ENCODE measurements at regions not wholly inside any gene's neighbourhood (a gene's known extent, or its start where the extent isn't known, plus 50 kb on each side); places are given as distances from the start of the nearest gene placed in this dataset.

DNA sequence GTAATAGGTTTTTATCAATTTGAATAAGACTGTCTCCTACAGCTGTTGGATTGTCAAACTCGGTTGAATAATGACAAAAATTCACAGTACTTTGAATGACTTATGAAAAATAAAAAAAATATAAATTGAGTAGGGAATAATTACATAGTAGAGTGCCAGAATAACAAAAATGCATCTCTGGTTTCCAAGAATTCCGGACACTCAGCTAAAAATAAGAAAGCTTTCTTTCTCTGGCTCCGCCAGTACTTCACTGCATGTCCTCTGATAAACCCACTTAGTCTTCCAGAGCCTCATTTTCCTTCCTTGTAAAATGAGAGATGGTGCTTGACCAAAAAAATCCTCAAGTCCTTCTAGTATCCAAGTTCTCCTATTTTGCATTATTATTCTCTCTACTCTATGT, 374.6 kb upstream of the LUZP2 start:
- TF ChIP-seq, protein P1, sequence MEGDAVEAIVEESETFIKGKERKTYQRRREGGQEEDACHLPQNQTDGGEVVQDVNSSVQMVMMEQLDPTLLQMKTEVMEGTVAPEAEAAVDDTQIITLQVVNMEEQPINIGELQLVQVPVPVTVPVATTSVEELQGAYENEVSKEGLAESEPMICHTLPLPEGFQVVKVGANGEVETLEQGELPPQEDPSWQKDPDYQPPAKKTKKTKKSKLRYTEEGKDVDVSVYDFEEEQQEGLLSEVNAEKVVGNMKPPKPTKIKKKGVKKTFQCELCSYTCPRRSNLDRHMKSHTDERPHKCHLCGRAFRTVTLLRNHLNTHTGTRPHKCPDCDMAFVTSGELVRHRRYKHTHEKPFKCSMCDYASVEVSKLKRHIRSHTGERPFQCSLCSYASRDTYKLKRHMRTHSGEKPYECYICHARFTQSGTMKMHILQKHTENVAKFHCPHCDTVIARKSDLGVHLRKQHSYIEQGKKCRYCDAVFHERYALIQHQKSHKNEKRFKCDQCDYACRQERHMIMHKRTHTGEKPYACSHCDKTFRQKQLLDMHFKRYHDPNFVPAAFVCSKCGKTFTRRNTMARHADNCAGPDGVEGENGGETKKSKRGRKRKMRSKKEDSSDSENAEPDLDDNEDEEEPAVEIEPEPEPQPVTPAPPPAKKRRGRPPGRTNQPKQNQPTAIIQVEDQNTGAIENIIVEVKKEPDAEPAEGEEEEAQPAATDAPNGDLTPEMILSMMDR (IDR thresholded peaks at IDR 0.05; ENCODE audit: insufficient read depth, low read depth, low read length) = no peak
- ChIA-PET CTCF (no interaction called here), POLR2A (no interaction called here)
- H3K27me3 ChIP-seq (ENCODE audit: control insufficient read depth, insufficient read depth, low read length) = no peaks in the 10 kb centered on the region
- H3K36me3 ChIP-seq (ENCODE audit: control insufficient read depth, insufficient read depth, low read length) = no peaks in the 10 kb centered on the region
- no peak overlapping the region for H3K4me3 ChIP-seq (ENCODE audit: low read depth, low read length)
- no peak for DNase-seq (ENCODE audit: low read depth)

DNA sequence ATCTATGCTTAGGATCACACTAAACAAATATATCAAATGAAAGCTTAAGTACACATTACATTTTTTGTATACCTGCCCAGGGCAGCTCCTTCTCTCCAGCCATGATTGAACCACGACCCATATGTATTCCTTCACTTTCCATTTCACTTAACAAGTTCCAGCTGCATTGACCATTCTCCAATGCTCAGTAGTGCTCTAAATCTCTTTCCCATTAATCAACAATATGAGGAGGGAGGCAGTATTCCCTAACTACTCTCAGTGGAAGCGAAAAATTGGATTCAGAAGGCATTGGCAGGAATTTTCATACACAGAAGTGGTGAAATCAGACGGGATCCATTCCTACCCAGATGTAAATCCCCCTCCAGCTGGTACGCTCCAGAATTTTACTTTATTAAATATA, 372.0 kb upstream of the LUZP2 start:
- Histone ChIP-seq H3K4me3 (ENCODE audit: low read depth, low read length) (no peak overlapping the region), H3K27me3 (ENCODE audit: control insufficient read depth, insufficient read depth, low read length) (no peaks in the 10 kb centered on the region), H3K36me3 (ENCODE audit: control insufficient read depth, insufficient read depth, low read length) (no peaks in the 10 kb centered on the region)
- CTCF ChIA-PET = no interaction called here
- DNase-seq (ENCODE audit: low read depth) = no peak
- POLR2A ChIA-PET = no interaction called here
- TF ChIP-seq, protein P1 (IDR thresholded peaks at IDR 0.05; ENCODE audit: insufficient read depth, low read depth, low read length) = no peak

DNA sequence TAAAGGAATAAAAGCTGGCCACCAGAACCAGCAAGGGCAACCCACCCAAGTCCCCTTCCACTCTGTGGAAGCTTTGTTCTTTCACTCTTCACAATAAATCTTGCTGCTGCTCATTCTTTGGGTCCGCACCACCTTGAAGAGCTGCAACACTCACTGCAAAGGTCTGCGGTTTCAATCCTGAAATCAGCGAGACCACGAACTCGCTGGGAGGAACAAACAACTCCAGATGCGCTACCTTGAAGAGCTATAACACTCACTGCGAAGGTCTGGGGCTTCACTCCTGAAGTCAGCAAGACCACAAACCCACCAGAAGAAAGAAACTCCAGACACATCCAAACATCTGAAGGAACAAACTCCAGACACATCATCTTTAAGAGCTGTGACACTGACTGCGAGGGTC, 365.2 kb upstream of the LUZP2 start:
- no peak for DNase-seq (ENCODE audit: low read depth)
- no peak overlapping the region for H3K4me3 ChIP-seq (ENCODE audit: low read depth, low read length)
- H3K36me3 ChIP-seq (ENCODE audit: control insufficient read depth, insufficient read depth, low read length) = no peaks in the 10 kb centered on the region
- CTCF ChIA-PET = no interaction called here
- H3K27me3 ChIP-seq (ENCODE audit: control insufficient read depth, insufficient read depth, low read length) = no peaks in the 10 kb centered on the region
- POLR2A ChIA-PET = no interaction called here
- TF ChIP-seq, protein P1 (IDR thresholded peaks at IDR 0.05; ENCODE audit: insufficient read depth, low read depth, low read length) = no peak

DNA sequence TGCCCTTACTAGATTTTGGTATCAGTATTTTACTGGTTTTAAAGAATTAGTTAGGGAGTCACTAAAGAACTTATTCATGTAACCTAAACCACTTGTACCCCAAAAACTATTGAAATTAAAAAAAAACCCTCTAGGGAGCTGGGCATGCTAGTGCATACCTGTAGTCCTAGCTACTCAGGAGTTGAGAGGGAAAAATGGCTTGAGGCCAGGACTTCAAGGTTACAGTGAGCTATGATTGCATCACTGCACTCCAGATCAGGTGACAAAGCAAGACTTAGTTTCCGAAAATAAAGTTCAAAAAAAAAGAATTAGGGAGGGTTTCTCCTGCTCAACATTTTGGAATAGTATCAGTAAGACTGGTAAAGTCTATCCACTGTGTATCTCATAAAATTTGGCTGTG, 364.4 kb upstream of the LUZP2 start:
- no peaks in the 10 kb centered on the region for H3K36me3 ChIP-seq (ENCODE audit: control insufficient read depth, insufficient read depth, low read length)
- no peak for DNase-seq (ENCODE audit: low read depth)
- CTCF ChIA-PET = no interaction called here
- POLR2A ChIA-PET = no interaction called here
- H3K27me3 ChIP-seq (ENCODE audit: control insufficient read depth, insufficient read depth, low read length) = no peaks in the 10 kb centered on the region
- H3K4me3 ChIP-seq (ENCODE audit: low read depth, low read length) = no peak overlapping the region
- TF ChIP-seq, protein P1 (IDR thresholded peaks at IDR 0.05; ENCODE audit: insufficient read depth, low read depth, low read length) = no peak

DNA sequence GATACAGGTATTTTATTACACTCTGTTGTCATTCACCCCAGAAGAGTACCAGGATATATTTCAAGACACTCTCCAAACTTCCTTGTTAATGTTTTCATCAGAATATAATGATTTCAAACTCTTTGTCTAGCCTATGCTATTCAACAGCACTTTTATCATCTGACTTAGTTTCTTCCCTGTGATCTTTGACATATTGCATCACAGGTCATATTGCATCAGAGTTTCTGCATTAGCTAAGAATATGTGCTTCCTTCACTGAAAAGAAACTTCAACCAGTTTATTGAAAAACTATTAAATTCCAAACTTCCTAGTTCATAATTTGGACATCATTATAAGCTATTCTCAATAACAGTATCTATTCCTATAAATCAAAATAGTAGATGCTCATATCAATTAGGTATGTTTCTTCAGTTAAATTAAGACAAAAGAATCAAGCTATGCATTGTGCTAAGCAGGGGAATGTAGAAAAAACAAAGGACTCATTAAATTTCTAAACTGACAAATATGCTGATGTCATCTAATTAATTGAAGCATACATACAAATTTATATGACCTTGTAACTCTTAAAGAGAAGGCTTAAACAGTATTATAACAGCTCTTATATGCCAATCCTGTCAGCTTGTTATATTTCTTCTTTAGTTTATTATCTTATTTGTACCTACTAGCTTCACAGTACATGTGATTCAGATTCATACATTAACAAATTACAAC, 361.8 kb upstream of the LUZP2 start:
- no peak for DNase-seq (ENCODE audit: low read depth)
- Histone ChIP-seq H3K36me3 (ENCODE audit: control insufficient read depth, insufficient read depth, low read length) (no peaks in the 10 kb centered on the region), H3K4me3 (ENCODE audit: low read depth, low read length) (no peak overlapping the region), H3K27me3 (ENCODE audit: control insufficient read depth, insufficient read depth, low read length) (no peaks in the 10 kb centered on the region)
- TF ChIP-seq, protein P1 (IDR thresholded peaks at IDR 0.05; ENCODE audit: insufficient read depth, low read depth, low read length) = no peak
- CTCF ChIA-PET = interaction anchor here (0.7 to 1.8 kb wide), 2 partner anchors 8 to 22 kb away, joined by 3 to 4 read pairs; no protein-coding TSS in a partner anchor
- POLR2A ChIA-PET = no interaction called here
